HUES48 (cell line): ENCODE measurements at regions not wholly inside any gene's neighbourhood (a gene's known extent, or its start where the extent isn't known, plus 50 kb on each side); places are given as distances from the start of the nearest gene placed in this dataset.

Experiments
- H3K27ac ChIP-seq: one replicate; pipeline ENCODE4 v1.7.0; 2013; ENCODE audit warnings: low read depth, low read length, inconsistent platforms
- H3K27me3 ChIP-seq: 2 replicates; pipeline ENCODE4 v1.6.1; 2013; ENCODE audit warnings: mild to moderate bottlenecking, low read length; ENCODE audit not compliant: control insufficient read depth, insufficient read depth
- H3K36me3 ChIP-seq: 2 replicates; pipeline ENCODE4 v1.6.1; 2013; ENCODE audit warnings: low read length; ENCODE audit not compliant: control insufficient read depth, insufficient read depth
- H3K4me1 ChIP-seq: 2 replicates; pipeline ENCODE4 v1.6.1; 2013; ENCODE audit warnings: mild to moderate bottlenecking, low read length; ENCODE audit not compliant: control insufficient read depth, insufficient read depth
- H3K4me3 ChIP-seq: 2 replicates; pipeline ENCODE4 v1.5.1; 2013; ENCODE audit warnings: mild to moderate bottlenecking, low read depth, low read length
- H3K9ac ChIP-seq: 2 replicates; pipeline ENCODE4 v1.6.1; 2013; ENCODE audit warnings: mild to moderate bottlenecking, low read depth, low read length, moderate library complexity
- H3K9me3 ChIP-seq: 2 replicates; pipeline ENCODE4 v1.6.1; 2013; ENCODE audit warnings: low read length; ENCODE audit not compliant: control insufficient read depth, insufficient read depth

DNA sequence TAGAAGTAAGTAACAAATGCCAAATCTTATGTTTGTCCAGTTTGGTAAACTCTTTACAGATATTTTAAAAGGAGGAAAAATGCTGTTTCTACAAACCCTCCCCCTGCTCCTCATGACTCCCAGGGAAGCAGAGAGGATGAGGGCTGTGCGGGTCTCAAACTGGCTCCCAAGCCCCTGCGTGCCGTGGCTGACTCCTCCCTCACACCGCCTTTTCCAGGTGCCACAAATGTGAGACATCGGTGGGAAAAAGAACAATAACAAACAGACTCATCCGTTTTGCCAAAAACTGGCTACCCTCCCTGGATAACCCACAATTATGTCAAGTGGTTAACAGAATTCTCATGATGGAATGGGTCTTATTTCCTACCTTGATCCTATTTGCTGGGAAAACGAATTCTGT lies 594.6 kb downstream of the PTPRU start:
- no peak overlapping the region for H3K4me3 ChIP-seq
- no peaks in the 10 kb centered on the region for H3K9me3 ChIP-seq
- no peaks in the 10 kb centered on the region for H3K27me3 ChIP-seq
- H3K9ac ChIP-seq = no peak overlapping the region
- no peak overlapping the region for H3K27ac ChIP-seq
- H3K36me3 ChIP-seq = no peaks in the 10 kb centered on the region
- H3K4me1 ChIP-seq = no peaks in the 10 kb centered on the region

DNA sequence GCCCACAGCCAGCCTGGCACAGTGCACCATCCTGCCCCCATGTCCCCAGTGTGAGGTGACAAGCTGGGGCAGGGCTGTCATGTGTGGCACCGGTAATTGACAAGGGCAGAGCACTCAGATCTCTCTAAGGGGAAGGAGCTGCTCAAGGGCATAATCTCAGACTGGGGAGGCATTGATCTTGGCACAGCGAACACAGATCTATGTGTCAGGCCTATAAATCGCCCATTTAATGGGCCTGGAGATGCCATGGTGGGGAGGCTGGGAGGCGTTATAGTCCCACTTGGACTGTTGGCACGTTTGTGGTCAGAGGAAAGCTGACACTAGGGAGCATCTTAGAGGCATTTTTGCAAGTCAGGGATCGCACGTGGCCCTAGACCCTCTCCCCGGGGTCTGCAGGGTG lies 594.1 kb downstream of the PTPRU start:
- Histone ChIP-seq H3K27ac (no peak overlapping the region), H3K4me1 (no peaks in the 10 kb centered on the region)

DNA sequence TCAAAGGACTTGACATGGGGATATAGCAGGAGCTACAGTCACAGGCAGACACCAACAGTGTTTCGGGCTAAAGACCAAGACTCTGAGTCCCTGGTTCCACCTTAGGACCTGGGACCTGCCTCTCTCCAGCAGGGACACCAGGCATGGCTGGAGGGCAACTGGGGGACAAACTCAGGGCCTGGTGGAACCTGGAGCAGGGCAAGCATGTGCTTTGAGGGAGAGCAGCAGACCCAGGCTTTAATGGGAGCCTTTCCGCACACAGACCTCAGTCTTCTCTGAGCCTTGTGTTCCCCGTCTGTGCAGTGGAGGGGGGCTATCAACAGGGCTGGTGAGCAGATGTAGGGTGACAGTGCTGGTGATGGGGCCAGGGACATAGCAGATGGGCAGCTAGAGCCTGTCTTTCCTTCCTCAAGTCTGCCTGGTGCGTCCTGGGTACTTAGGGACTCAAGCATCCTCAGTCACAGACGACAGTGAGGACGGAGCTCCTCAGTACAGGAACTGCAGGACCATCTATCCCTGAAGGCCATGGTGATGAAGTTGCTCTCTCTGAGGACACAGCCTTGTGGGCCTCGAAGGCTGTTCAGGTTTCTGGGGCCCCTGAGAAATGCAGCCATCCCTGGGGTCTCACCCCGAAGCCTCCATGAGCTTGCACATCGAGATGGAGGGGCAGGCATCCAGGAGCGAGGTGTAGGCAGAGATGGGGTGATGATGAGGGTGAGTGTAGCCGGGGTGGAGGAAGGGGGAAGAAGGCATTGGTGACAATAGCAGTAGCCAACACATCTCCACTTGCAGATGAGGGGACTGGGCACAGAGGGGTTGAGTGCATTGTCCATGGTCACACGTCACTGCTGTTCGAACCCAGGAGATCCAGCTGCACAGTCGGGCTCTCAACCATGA lies 593.4 kb downstream of the PTPRU start:
- H3K4me1 ChIP-seq = no peaks in the 10 kb centered on the region
- no peak overlapping the region for H3K4me3 ChIP-seq

More for the DNA sequence above, 594.1 kb downstream of the PTPRU start:
- H3K4me3 ChIP-seq = no peak overlapping the region
- H3K27me3 ChIP-seq = no peaks in the 10 kb centered on the region
- no peaks in the 10 kb centered on the region for H3K36me3 ChIP-seq
- no peaks in the 10 kb centered on the region for H3K9me3 ChIP-seq
- no peak overlapping the region for H3K9ac ChIP-seq

DNA sequence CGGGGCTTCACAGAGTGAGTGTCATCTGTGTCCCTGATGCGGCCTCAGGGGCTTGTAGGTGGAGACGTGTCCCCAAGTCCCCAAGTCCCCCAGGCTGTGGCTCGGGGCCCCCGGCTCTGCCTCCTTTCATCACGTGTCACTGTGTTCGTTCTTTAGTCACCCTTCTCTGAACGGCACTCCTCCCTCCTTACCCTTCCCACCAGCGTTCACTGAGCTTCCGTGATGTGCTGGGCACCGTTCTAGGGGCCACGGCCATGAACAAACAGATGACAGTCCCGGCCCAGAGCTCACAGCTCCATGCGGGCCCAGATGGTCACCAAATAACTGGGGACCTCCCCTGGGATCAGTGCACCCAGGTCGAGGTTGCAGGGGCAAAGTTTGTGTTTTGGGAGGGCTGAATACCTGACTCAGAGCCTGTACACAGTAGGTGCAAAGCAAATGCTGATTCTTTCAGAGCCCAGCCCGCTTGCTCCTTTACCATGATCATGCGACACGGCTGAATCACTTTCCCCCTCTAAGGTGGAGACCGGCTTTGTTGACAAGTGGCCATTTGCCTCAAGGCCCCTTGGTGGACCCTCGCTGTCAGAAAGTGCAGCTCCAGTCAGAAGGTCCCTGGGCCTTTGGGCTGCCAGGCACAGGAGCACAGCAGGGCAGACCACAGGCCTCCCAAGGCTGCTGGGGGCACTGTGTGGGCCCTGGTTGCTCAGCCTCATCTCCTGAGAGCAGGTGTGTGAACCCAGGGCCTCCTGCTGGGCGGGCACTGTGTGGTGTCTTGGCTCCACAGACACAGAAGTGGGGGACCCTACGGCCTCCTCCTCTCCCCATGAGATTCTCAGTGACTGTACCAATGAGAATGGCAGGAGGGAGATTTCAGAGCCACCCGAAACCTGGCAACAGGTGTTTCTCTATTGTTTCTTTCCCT lies 592.5 kb downstream of the PTPRU start:
- Histone ChIP-seq H3K9ac (no peak overlapping the region), H3K27ac (no peak overlapping the region), H3K36me3 (no peaks in the 10 kb centered on the region), H3K27me3 (no peaks in the 10 kb centered on the region), H3K4me1 (no peaks in the 10 kb centered on the region), H3K9me3 (no peaks in the 10 kb centered on the region), H3K4me3 (no peak overlapping the region)

More for the DNA sequence above, 593.4 kb downstream of the PTPRU start:
- H3K27ac ChIP-seq = no peak overlapping the region
- H3K27me3 ChIP-seq = no peaks in the 10 kb centered on the region
- H3K9ac ChIP-seq = no peak overlapping the region
- H3K9me3 ChIP-seq = no peaks in the 10 kb centered on the region
- H3K36me3 ChIP-seq = no peaks in the 10 kb centered on the region

DNA sequence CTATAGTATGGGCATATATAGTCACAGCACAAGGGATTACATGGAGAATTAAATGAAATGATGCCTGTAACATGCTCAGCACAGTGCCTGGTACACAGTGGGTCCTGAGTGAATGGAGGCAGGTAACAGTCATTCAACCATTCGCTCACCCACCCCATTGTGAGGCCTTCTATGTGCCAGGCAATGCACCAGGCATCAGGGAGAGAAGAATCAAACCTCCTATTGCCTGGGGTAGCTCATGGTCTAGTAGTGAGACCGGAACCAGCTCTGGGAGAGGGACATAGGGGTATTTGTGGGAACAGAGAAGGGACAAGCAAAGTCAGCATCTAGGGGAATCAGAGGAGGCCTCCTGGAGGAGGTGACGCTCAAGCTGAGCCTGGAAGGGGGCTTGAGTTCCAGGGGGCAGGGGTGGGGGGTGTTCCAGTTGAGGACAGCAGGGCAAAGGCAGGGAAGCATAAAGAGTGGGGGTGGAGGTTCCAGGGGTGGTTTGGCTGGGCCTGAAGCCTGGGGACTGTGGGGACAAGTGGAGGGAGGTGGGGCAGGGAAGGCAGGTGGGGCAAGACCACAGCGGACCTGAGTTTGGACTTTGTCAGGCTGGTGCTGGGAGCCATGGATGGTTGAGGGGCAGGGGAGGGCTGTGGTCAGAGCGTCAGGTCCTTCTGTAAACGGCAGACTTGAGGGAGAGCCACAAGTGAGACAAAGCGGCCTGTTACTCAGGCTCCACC lies 591.6 kb downstream of the PTPRU start:
- H3K27me3 ChIP-seq = no peaks in the 10 kb centered on the region
- no peaks in the 10 kb centered on the region for H3K4me1 ChIP-seq
- no peak overlapping the region for H3K4me3 ChIP-seq
- H3K9me3 ChIP-seq = no peaks in the 10 kb centered on the region
- H3K36me3 ChIP-seq = no peaks in the 10 kb centered on the region
- no peak overlapping the region for H3K27ac ChIP-seq
- no peak overlapping the region for H3K9ac ChIP-seq

DNA sequence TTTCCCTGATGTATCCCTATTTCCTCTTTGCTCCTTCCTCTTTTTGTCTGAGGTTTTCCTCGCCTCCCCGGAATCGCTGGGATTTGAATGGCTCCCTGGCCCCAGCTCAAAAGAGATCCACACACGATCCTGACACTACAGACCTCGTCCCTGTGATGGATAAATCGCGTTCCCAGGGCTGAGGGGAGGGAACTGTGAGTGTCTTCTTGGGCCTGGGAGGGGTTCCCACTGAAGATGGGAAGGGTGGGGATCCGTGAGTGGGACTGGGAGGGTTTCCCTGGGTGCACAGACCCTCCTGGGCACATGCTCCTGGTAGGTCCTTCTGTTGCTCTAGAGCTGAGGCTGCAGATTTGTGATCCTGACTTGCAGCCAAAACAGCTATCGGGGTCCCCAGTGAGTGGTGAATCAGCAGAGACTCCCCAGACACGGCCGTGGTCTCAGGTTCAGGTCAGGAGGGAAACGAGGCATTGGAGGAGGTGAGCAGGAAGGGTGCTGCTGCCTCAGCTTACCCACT lies 591.0 kb downstream of the PTPRU start:
- H3K27me3 ChIP-seq = no peaks in the 10 kb centered on the region
- no peaks in the 10 kb centered on the region for H3K9me3 ChIP-seq
- no peak overlapping the region for H3K4me3 ChIP-seq
- no peak overlapping the region for H3K9ac ChIP-seq
- H3K36me3 ChIP-seq = no peaks in the 10 kb centered on the region
- no peaks in the 10 kb centered on the region; the same call in 1 of the 2 replicates for H3K4me1 ChIP-seq
- no peak overlapping the region for H3K27ac ChIP-seq

DNA sequence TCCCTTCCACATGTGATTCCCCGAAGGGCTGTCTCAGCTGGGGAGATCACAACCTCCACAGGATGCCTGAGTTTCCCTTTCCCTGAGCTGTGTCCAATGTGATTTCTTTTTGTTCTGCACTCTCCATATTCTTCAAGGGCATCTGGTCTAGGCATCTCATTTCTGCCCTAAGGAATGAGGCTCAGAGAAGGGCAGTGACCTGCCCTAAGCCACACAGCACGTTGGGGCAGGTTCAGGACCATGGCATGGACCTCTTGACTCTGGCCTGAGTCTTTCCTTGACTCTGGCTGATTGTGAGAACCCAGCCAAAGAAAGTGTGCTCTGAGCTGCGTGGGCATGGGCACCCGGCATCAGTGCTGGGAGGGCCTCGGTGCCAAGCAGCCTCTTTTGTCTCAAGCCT lies 590.3 kb downstream of the PTPRU start:
- H3K4me1 ChIP-seq = peaks cover 6% of the 10 kb centered on the region

DNA sequence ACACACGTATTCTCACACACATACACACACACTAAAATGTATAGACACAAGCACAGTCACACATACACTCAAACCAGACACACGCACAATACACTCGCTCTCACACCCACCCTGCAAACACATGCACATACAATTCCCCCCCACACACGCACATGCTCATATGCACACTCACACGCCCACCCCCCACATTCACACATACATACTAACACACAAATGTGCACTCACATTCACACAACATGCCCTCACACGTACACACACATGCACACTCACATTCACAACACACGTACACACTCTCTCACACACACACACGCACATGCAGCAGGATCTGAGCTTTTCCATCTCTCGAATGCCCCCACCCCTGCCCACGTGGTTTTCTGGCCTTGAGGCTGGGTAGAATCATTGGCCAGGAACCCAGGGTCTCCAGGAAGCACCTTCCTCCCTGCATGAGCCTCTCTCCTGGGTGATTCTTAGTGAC lies 589.7 kb downstream of the PTPRU start:
- H3K27me3 ChIP-seq = no peaks in the 10 kb centered on the region
- peaks cover 8% of the 10 kb centered on the region for H3K4me1 ChIP-seq
- H3K9ac ChIP-seq = no peak overlapping the region
- no peak overlapping the region for H3K27ac ChIP-seq
- H3K9me3 ChIP-seq = no peaks in the 10 kb centered on the region
- no peak overlapping the region for H3K4me3 ChIP-seq
- no peaks in the 10 kb centered on the region for H3K36me3 ChIP-seq

More for the DNA sequence above, 590.3 kb downstream of the PTPRU start:
- H3K9ac ChIP-seq = no peak overlapping the region
- no peaks in the 10 kb centered on the region for H3K27me3 ChIP-seq
- no peaks in the 10 kb centered on the region for H3K9me3 ChIP-seq
- H3K36me3 ChIP-seq = no peaks in the 10 kb centered on the region
- H3K4me3 ChIP-seq = no peak overlapping the region
- no peak overlapping the region for H3K27ac ChIP-seq

DNA sequence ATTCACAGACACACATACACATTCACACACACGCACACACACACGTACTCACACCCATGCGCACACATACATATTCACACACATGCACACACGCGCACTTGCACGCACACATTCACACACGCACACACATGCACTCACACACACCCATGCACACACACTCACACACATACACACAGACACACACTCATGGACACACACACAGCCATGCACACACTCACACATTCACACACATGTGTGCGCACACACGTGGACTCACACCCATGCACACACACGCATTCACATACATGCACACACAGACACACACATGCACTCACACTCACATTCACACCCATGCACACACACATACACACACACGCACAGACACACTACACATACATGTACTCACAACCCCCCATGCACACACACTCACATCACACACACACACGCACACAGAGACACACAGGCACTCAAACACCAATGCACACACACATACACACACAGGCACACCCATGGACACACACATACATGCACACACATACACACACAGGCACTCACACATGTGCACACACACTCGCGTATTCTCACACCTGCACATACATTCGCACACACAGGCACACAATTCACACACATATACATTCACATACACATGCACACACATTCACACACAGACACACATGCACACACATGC lies 589.1 kb downstream of the PTPRU start:
- peaks cover 8% of the 10 kb centered on the region for H3K4me1 ChIP-seq
- H3K9me3 ChIP-seq = no peaks in the 10 kb centered on the region
- H3K9ac ChIP-seq = no peak overlapping the region
- H3K4me3 ChIP-seq = no peak overlapping the region
- H3K27me3 ChIP-seq = no peaks in the 10 kb centered on the region; the same call in 1 of the 2 replicates
- H3K27ac ChIP-seq = no peak overlapping the region
- H3K36me3 ChIP-seq = no peaks in the 10 kb centered on the region
